GM12874 (cell line): ENCODE measurements at regions not wholly inside any gene's neighbourhood (a gene's known extent, or its start where the extent isn't known, plus 50 kb on each side); places are given as distances from the start of the nearest gene placed in this dataset.

Experiments used
- CTCF ChIP-seq: IDR thresholded peaks from 2 replicates; pipeline ENCODE4 v1.5.1; 2011; ENCODE audit warnings: low read depth, mild to moderate bottlenecking, control low read depth, low read length, moderate library complexity; ENCODE audit not compliant: insufficient read depth

- no peak for TF ChIP-seq CTCF
These were observed 190.8 kb downstream of the SH3BP4 start for GRCh38 chr2:235142601-235143000.

- no peak for TF ChIP-seq CTCF
These were observed 192.0 kb downstream of the SH3BP4 start for GRCh38 chr2:235143789-235144188.

- no peak for TF ChIP-seq CTCF
These were observed 192.5 kb downstream of the SH3BP4 start for GRCh38 chr2:235144291-235144690.

GRCh38 chr2:235146206-235146605, 194.4 kb downstream of the SH3BP4 start:
- TF ChIP-seq CTCF, result no peak

- TF ChIP-seq CTCF, result no peak
These were observed 195.2 kb downstream of the SH3BP4 start for GRCh38 chr2:235146871-235147565.

GRCh38 chr2:235148201-235149170, 196.7 kb downstream of the SH3BP4 start:
- TF ChIP-seq CTCF, result no peak

- no peak for TF ChIP-seq CTCF
These were observed 197.4 kb downstream of the SH3BP4 start for GRCh38 chr2:235149240-235149659.
